Stimulated activated CD8-positive, alpha-beta memory T cell treated with anti-CD3 and anti-CD28 coated beads, Interleukin-2, amount 100 ng/mL, for 1 hour (primary cell): ENCODE measurements at regions not wholly inside any gene's neighbourhood (a gene's known extent, or its start where the extent isn't known, plus 50 kb on each side); places are given as distances from the start of the nearest gene placed in this dataset.

Experiments
- DNase-seq, 2 donors: peaks; one replicate each; pipeline ENCODE4 v3.0.0-alpha.2; 2020; ENCODE audit warnings: low read depth in 2 of 2

- no peak for DNase-seq
Observed at GRCh38 chr15:47206358-47206978, 510.8 kb upstream of the SEMA6D start.

- DNase-seq: no peak
Observed at GRCh38 chr15:47209591-47209990, 507.7 kb upstream of the SEMA6D start.

GRCh38 chr15:47212222-47213010 lies 504.9 kb upstream of the SEMA6D start:
- no peak for DNase-seq

GRCh38 chr15:47213883-47214282 lies 503.4 kb upstream of the SEMA6D start:
- DNase-seq: no peak

- no peak for DNase-seq
Observed at GRCh38 chr15:47218295-47218694, 499.0 kb upstream of the SEMA6D start.

GRCh38 chr15:47244361-47244760 lies 472.9 kb upstream of the SEMA6D start:
- DNase-seq: no peak

- no peak for DNase-seq
Observed at GRCh38 chr15:47246317-47246716, 471.0 kb upstream of the SEMA6D start.

GRCh38 chr15:47258521-47258920 lies 458.8 kb upstream of the SEMA6D start:
- DNase-seq: no peak

- no peak for DNase-seq
Observed at GRCh38 chr15:47265686-47266085, 451.6 kb upstream of the SEMA6D start.

- no peak for DNase-seq
Observed at GRCh38 chr15:47266566-47266965, 450.7 kb upstream of the SEMA6D start.

GRCh38 chr15:47273864-47274263 lies 443.4 kb upstream of the SEMA6D start:
- DNase-seq: no peak

- no peak for DNase-seq
Observed at GRCh38 chr15:47283246-47283645, 434.1 kb upstream of the SEMA6D start.

GRCh38 chr15:47288794-47289193 lies 428.5 kb upstream of the SEMA6D start:
- no peak for DNase-seq

GRCh38 chr15:47289656-47290055 lies 427.6 kb upstream of the SEMA6D start:
- DNase-seq: no peak

GRCh38 chr15:47291767-47292166 lies 425.5 kb upstream of the SEMA6D start:
- DNase-seq: no peak

- no peak for DNase-seq
Observed at GRCh38 chr15:47292638-47293190, 424.6 kb upstream of the SEMA6D start.

- DNase-seq: no peak
Observed at GRCh38 chr15:47293466-47294162, 423.7 kb upstream of the SEMA6D start.

GRCh38 chr15:47294765-47295259 lies 422.5 kb upstream of the SEMA6D start:
- DNase-seq: no peak

GRCh38 chr15:47296881-47297280 lies 420.4 kb upstream of the SEMA6D start:
- DNase-seq: no peak

GRCh38 chr15:47299846-47300434 lies 417.4 kb upstream of the SEMA6D start:
- no peak for DNase-seq

- no peak for DNase-seq
Observed at GRCh38 chr15:47300596-47300995, 416.7 kb upstream of the SEMA6D start.

GRCh38 chr15:47301481-47301880 lies 415.8 kb upstream of the SEMA6D start:
- DNase-seq: no peak
